Hypothalamus (tissue), 51 donors: ENCODE measurements at regions not wholly inside any gene's neighbourhood (a gene's known extent, or its start where the extent isn't known, plus 50 kb on each side); places are given as distances from the start of the nearest gene placed in this dataset.
A peak's percentile ranks its signal among the peaks of the same experiment; 100 is the strongest.

Source experiments
- DNase-seq, 51 donors: peaks; one replicate each; lab custom pipeline; 2025; lab: John Stamatoyannopoulos, UW

- no peak for DNase-seq
These were observed 1069.5 kb downstream of the VRK1 start for GRCh38 chr14:97866664-97867063.

GRCh38 chr14:97873291-97873690, 1076.1 kb downstream of the VRK1 start:
- no peak for DNase-seq

GRCh38 chr14:97874394-97874793, 1077.2 kb downstream of the VRK1 start:
- DNase-seq = no peak

GRCh38 chr14:97878206-97878605, 1081.0 kb downstream of the VRK1 start:
- peak in 1 of 51 donors; percentile 0 for DNase-seq

- DNase-seq = peak in 9 of 51 donors; percentile 2 to 17 (median 4)
These were observed 1081.5 kb downstream of the VRK1 start for GRCh38 chr14:97878727-97879126.

GRCh38 chr14:97887690-97888089, 1090.5 kb downstream of the VRK1 start:
- DNase-seq = no peak

- DNase-seq = no peak
These were observed 1091.1 kb downstream of the VRK1 start for GRCh38 chr14:97888331-97888730.

- DNase-seq = no peak
These were observed 1094.3 kb downstream of the VRK1 start for GRCh38 chr14:97891515-97891914.

GRCh38 chr14:97894552-97894951, 1097.4 kb downstream of the VRK1 start:
- no peak for DNase-seq

GRCh38 chr14:97900196-97900854, 1103.1 kb downstream of the VRK1 start:
- DNase-seq = no peak

GRCh38 chr14:97902630-97903029, 1105.4 kb downstream of the VRK1 start:
- DNase-seq = no peak

GRCh38 chr14:97903821-97904220, 1106.6 kb downstream of the VRK1 start:
- DNase-seq = no peak

GRCh38 chr14:97912217-97912616, 1115.0 kb downstream of the VRK1 start:
- no peak for DNase-seq

GRCh38 chr14:97916100-97916499, 1118.9 kb downstream of the VRK1 start:
- no peak for DNase-seq

GRCh38 chr14:97916669-97917568, 1119.7 kb downstream of the VRK1 start:
- DNase-seq = no peak

GRCh38 chr14:97920201-97920600, 1123.0 kb downstream of the VRK1 start:
- DNase-seq = no peak

- DNase-seq = no peak
These were observed 1124.1 kb downstream of the VRK1 start for GRCh38 chr14:97921296-97921695.

- DNase-seq = no peak
These were observed 1127.9 kb downstream of the VRK1 start for GRCh38 chr14:97924922-97925613.

GRCh38 chr14:97930166-97930565, 1133.0 kb downstream of the VRK1 start:
- DNase-seq = no peak

GRCh38 chr14:97931273-97931672, 1134.1 kb downstream of the VRK1 start:
- DNase-seq = no peak

GRCh38 chr14:97942921-97943320, 1145.7 kb downstream of the VRK1 start:
- no peak for DNase-seq
